NCI-H1436 treated with DMSO at 0.1 percent for 48 hours (cell line): ENCODE measurements at regions not wholly inside any gene's neighbourhood (a gene's known extent, or its start where the extent isn't known, plus 50 kb on each side); places are given as distances from the start of the nearest gene placed in this dataset.

Source experiments
- DNase-seq: peaks from one replicate; lab custom pipeline; 2025; lab: John Stamatoyannopoulos, UW

- DNase-seq, result no peak
Observed at GRCh38 chr4:18953613-18954012, 932.1 kb upstream of the LCORL start.

DNA sequence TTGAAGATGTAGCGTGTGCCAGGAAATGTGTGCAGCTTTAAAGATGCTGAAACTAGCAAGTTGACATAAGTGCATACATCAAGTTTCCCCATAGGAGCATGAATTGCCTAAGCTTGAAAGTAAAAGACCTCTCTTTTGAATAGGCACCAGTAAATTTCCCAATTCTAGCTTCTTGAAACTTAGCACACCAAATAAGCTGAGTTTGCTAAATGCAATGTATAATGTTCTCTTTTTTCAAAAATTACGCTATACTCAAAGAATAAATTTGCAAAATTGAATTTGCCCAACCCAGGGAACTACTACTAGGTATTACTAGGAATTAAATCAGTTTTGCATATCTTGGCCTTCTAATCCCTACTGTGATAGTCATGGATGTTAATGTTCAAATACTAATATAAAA is 923.9 kb upstream of the LCORL start:
- no peak for DNase-seq

DNA sequence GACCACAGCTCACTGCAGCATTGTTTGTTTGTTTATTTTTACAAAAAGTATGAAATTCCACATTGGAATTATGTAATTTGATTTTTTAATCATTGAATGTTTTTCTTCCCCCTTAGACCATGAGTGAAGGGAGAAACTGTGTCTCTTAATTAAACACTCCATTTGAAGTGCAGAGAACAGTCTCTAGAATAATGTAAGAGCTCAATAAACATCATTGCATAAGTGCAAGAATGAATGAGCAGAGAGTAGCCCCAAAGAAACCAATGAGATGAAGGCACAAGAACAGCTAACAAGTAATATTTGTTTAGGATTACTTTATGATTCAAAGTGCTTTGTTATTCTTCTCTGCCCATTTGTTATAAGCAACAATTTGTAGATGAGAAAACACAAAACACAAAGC is 921.3 kb upstream of the LCORL start:
- no peak for DNase-seq

- no peak for DNase-seq
Observed at GRCh38 chr4:18938343-18939099, 917.0 kb upstream of the LCORL start.

DNA sequence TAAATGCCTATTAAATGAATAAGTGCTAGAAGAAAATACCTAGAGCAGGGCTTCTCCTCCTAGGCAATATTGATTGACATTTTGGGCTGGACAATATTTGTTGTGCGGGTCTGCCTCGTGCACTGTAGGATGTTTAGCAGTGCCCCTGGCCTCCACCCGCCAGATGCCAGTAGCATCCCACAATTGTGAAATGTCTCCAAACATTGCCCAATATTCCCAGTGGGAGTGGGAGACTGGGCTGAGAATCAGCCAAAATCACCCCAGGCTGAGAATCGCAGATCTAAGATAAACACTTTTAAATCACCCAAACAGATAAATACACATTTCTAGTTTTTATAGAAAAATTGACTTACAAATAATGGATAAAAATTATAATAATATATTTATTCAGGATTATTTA is 916.2 kb upstream of the LCORL start:
- DNase-seq, result no peak

DNA sequence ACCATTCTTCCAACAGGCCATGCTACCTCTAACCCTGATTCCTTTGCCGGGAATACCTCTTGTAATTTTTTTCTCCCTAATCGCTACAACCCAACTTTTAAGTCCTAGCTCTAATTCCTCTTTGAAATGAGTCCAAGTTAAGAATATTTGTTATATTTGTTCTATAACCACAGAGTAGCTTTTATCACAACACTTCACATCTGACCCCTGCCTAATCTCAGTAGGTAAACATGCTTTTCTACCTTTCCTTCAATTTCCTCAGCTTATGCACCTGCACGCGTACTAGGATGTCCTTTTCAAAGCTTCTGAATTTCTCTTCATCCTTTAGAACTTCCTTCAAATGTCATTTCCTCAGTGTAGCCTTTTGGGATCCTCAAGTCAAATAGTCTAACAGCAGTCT is 915.5 kb upstream of the LCORL start:
- DNase-seq, result no peak

- DNase-seq, result no peak
Observed at GRCh38 chr4:18935659-18936345, 914.2 kb upstream of the LCORL start.

DNA sequence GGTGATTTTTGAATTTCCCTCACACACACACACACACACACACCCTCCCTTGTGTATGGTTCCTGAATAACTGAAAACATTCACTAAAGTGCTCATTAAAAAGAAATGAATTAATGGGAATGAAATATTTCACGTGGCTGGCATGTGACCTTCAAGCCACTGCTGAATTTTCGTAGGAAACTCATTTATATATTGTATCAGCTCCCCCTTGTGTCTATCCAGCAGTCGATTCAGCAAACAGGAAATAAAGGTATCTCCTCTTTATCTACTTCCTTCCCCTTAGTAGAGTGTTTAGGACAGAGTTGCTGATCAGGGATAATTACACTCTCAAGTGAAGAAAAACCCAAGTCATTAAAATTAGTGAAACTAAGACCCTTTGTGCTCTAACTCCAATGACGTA is 912.6 kb upstream of the LCORL start:
- DNase-seq, result no peak

DNA sequence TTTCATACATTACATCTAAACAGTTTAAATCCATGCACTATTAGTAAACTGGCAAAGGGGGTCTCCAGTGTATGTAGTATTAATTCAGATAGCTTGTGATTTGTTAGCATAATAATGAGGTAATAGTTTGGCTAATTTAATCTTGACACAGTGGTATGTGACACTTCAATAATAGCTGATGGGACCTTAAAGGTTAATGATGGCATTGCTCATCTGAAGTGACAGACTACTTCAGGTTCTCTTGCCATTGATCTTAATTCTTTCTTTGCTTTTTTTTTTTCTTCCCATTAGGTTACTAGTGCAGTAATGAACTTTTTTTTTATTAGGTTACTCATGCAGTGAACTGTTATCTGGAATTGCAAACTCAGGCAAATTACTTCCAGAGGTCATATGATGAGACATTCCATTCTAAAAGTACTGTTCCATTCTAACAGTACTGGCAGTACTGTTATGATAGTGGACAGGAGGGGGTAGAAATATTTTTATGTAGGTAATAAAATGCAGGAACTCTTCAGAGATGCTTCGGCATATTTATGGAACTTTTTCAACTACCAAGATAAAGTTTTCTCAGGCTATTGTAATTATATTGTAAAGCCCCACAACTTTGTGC is 911.3 kb upstream of the LCORL start:
- no peak for DNase-seq

DNA sequence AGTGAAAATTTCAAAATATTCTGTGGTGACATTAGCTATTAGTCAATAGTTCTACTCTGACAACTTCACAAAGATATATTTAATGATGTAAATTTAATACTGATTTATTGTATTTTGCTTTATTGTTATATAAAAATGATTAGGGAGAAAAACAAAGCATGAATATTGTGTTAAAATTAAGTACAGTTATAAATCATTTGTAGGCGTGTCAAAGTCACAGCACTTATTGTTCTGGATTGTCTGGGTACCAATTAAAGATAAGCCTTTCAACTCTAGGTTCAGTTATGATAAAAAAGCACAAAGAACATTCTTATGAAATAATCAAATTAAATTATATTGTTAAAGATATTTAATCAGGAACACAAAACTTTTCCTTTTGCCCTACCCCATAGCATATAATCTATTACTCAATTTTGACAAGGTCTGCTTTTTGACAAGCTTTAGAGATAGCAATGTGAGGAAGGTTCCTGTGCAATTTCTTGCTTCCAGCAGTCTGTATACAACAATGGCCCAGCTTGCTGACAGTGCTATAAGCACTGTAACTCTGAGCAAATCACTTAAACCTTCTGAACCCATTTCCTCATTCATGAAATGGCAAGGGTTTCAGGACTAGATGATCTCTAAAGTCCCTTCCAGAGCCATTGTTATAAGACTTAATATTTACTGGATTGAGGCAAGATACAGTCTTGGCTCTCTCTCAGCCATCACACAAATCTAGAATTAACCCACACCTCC is 910.3 kb upstream of the LCORL start:
- DNase-seq, result no peak

DNA sequence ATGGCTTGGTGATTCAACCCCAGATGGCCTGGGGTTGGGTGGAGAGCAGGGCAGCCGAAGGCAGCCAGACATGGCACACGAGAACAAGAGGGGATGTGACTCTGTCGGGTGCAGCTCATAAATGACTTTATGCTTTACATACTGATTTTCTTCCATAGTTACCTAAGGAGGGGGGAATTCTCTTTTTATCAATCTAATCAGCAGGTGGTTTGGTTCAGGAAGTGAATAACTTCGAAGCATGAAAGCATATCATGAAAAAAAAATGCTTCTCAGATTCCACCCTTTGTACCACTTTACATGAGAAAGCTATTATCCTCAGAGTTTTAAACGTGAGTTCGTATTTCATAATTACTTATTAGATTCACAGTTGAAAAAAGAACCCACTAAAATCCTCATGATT is 908.9 kb upstream of the LCORL start:
- no peak for DNase-seq

DNA sequence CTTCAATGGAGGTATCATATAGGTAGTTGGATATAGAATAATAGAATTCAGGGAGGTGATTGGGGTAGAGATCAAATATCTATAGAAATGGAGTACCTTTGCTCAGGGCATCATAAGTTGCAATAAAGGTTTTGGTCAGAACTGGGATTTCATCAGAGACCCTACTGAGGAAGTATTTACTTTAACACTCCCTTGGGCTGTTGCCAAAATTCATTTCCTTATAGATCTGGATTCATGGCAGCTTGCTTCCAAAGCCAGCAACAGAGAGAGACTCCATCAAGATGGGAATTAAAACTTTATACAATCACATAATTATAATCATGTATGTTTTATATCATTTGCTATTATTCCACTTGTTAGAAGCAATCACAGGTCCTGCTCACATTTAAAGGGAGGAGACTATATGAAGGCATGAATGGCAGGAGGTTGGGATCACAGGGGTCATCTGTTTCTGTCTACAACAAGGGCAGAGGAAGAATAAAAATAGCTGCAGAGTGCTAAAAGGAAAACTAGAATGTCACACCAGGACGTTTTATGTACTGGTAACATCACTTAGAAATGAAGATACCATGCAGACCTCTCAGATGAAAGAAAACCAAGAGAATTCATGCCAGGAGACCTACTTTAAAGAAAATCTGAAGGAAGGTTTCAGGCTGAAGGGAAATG is 902.1 kb upstream of the LCORL start:
- no peak for DNase-seq

- no peak for DNase-seq
Observed at GRCh38 chr4:18917689-18918088, 896.1 kb upstream of the LCORL start.

GRCh38 chr4:18914182-18914581 is 892.6 kb upstream of the LCORL start:
- DNase-seq, result no peak

GRCh38 chr4:18894928-18895327 is 873.4 kb upstream of the LCORL start:
- DNase-seq, result no peak

GRCh38 chr4:18882468-18882867 is 860.9 kb upstream of the LCORL start:
- no peak for DNase-seq

DNA sequence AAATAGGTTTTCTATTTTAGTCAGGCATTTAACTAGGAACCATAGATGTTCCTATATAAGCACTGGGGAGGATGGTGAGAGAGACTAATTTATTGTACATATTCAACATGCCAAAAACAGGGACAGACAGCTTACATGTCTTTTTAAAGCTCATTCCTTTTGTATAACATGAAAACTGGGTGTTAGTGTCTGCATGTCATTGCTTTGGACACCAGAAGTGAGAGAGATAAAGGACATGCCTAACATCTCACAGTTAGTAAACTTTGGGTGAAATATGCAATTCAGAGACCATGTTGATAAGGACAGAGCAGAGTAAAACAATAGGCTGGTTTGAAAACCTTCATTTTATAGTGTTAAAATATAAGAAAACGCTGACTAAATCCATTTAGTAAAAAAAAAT is 860.0 kb upstream of the LCORL start:
- DNase-seq, result no peak

DNA sequence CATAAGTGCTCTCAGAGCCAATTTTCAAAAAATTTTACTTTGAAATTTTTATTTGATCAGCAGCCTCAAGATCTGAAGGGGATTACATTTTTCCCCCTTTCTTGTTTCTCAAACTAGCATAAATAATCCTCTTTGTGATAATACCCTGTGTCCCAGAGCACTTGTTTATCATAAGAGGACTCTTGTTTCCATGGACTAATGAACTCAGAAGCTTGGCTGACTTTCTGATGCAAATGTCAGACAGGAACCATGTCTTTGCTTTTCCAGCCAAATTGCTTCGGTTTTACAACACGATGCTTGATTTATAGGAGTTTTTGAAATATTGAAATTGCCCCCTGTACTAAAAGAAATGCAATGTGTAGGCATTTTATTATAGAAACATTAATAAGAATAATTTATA is 859.3 kb upstream of the LCORL start:
- DNase-seq, result no peak

DNA sequence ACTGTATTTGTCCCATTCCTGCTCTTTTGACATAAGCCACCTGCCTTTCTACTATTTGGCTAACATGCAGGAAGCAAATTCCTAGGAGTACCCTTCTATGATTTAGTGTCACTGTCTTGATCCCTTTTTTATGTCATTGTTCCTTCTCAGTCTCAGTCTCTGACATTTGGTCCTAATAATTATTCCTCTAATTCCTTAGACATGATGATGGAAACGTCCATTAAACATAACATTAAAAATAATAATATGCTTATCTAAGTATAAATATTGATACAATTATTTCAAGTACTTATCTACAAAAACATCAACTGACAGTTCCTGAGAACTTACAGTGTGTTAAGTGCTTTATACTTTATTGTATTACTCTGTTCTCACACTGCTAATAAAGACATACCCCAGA is 857.0 kb upstream of the LCORL start:
- no peak for DNase-seq

DNA sequence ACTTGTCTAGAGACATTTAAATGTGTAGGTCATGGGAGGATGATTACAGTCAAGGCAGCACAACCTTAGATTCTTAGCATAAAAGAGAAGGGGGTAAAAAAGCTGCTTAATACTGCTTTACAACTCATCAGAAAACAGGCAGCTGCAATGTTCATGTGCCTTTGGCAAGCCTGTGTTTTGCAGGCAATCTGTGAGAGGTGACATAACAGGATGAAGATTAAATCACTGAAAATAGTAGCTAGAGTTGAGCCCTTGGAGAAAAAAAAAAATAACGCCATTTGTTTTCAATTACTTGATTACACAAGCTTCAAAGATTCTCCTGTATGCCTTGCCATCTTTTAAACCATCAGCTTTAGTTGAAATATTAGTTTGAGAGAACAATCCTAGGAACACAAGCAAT is 847.6 kb upstream of the LCORL start:
- no peak for DNase-seq

DNA sequence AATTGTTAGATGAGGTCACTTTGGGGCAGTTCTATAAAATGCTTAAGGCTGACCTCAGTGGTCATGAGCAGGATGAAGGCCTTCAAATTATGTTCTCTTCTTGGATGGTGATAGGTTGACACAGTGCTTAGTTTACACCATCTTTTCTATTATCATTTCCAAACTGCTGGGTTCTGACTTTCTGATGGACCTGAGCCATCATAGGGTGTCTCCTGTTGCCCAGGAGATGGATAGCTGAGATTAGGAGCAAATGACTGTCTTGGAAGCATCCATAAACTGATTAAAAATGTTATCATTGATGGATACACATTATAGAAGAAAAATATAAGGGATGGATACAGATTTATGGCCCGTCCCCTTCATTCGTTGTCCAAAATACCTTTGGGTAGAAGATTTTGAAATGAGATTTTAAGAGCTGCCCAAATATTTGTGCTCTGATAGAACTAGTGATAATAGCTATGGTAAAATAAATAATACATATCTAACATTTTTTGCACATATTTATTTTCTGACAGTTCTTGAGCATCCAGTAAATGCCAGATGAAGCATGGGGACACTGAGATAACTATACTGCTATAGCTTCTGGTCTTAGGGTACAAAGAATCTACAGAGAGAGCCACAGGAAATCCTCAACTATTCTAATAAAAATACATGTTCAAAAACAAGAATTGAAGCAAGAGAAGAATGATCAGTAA is 839.4 kb upstream of the LCORL start:
- DNase-seq, result no peak

- DNase-seq, result no peak
Observed at GRCh38 chr4:18859468-18859867, 837.9 kb upstream of the LCORL start.
